Keratinocyte (primary cell): ENCODE measurements at regions not wholly inside any gene's neighbourhood (a gene's known extent, or its start where the extent isn't known, plus 50 kb on each side); places are given as distances from the start of the nearest gene placed in this dataset.

Experiments
- DNase-seq: peaks from one replicate; pipeline ENCODE4 v3.0.0-alpha.2; 2011; ENCODE audit warnings: low read depth, missing footprints, low spot score
- FAIRE-seq: peaks from 2 replicates; lab custom pipeline; 2011; peaks lifted over from hg19 to GRCh38; lab: Jason Lieb, UNC
- H2AFZ ChIP-seq: 2 replicates; pipeline ENCODE4 v1.6.0; 2012; ENCODE audit warnings: low read length, control low read depth, inconsistent platforms; ENCODE audit not compliant: control insufficient read depth
- H3K27ac ChIP-seq: 2 replicates; pipeline ENCODE4 v1.5.1; 2011; ENCODE audit warnings: low read length; ENCODE audit not compliant: control insufficient read depth, insufficient read depth
- H3K27me3 ChIP-seq: 3 replicates; pipeline ENCODE4 v1.6.0; 2011; ENCODE audit warnings: low read length; ENCODE audit not compliant: control insufficient read depth, insufficient read depth; ENCODE audit errors: extremely low read depth
- H3K36me3 ChIP-seq, 2 experiments: 2 replicates in 1 of 2; 3 replicates in 1 of 2; pipeline ENCODE4 v1.5.1; 2011; ENCODE audit warnings: low read length in 2 of 2, mild to moderate bottlenecking in 1 of 2; ENCODE audit not compliant: control insufficient read depth in 2 of 2, insufficient read depth in 2 of 2; ENCODE audit errors: extremely low read depth in 1 of 2
- H3K4me1 ChIP-seq: 3 replicates; pipeline ENCODE4 v1.5.1; 2011; ENCODE audit warnings: low read length; ENCODE audit not compliant: control insufficient read depth, insufficient read depth; ENCODE audit errors: extremely low read depth
- H3K4me2 ChIP-seq: 3 replicates; pipeline ENCODE4 v1.6.0; 2011; ENCODE audit warnings: low read depth, low read length; ENCODE audit not compliant: control insufficient read depth, insufficient read depth; ENCODE audit errors: extremely low read depth
- H3K4me3 ChIP-seq, 3 experiments: fragments of 200-600 bp in 1 of 3; sonication (generic) in 1 of 3; 2 replicates in 2 of 3; 3 replicates in 1 of 3; pipeline ENCODE4 v1.5.1; 2011 to 2016; ENCODE audit warnings: low read length in 3 of 3, mild to moderate bottlenecking in 3 of 3, control low read depth in 2 of 3, inconsistent platforms in 1 of 3, low read depth in 1 of 3, mixed read lengths in 1 of 3, mixed run types in 1 of 3, moderate library complexity in 1 of 3; ENCODE audit not compliant: control insufficient read depth in 2 of 3, insufficient read depth in 2 of 3; ENCODE audit errors: extremely low read depth in 1 of 3
- H3K79me2 ChIP-seq: 2 replicates; pipeline ENCODE4 v1.6.0; 2012; ENCODE audit warnings: low read length; ENCODE audit not compliant: control insufficient read depth, insufficient read depth
- H3K9ac ChIP-seq: 3 replicates; pipeline ENCODE4 v1.6.0; 2011; ENCODE audit warnings: low read length; ENCODE audit not compliant: control insufficient read depth, insufficient read depth; ENCODE audit errors: extremely low read depth
- H3K9me1 ChIP-seq: 3 replicates; pipeline ENCODE4 v1.6.0; 2011; ENCODE audit warnings: low read length; ENCODE audit not compliant: control insufficient read depth, insufficient read depth; ENCODE audit errors: extremely low read depth
- H3K9me3 ChIP-seq: 2 replicates; pipeline ENCODE4 v1.5.1; 2012; ENCODE audit warnings: low read depth, low read length; ENCODE audit not compliant: control insufficient read depth
- H4K20me1 ChIP-seq: 3 replicates; pipeline ENCODE4 v1.6.0; 2011; ENCODE audit warnings: low read length; ENCODE audit not compliant: control insufficient read depth, insufficient read depth; ENCODE audit errors: extremely low read depth
- EZH2 ChIP-seq: IDR thresholded peaks from one replicate; pipeline ENCODE4 v1.6.1; 2012; ENCODE audit warnings: inconsistent platforms, mild to moderate bottlenecking, low read length, moderate library complexity
- dilution Hi-C: fragments of 300-500 bp; cut with MboI; formaldehyde crosslinking; loops from one replicate; pipeline ENCODE4 v1.7.0; 2020; ENCODE audit warnings: low sequenced_read_pairs; ENCODE audit not compliant: extremely low pct_ligation_motif_present
- TF ChIP-seq, protein P1 (sequence below), 3 experiments: IDR thresholded peaks in 1 of 3; conservative IDR thresholded peaks in 1 of 3; optimal IDR thresholded peaks in 1 of 3; 2 replicates in 2 of 3; 3 replicates in 1 of 3; pipeline versions ENCODE3 to v1.5.1; 2011; ENCODE audit warnings: low read length in 3 of 3, mild to moderate bottlenecking in 3 of 3, moderate library complexity in 2 of 3, control low read depth in 1 of 3, inconsistent platforms in 1 of 3; ENCODE audit not compliant: insufficient read depth in 2 of 3; ENCODE audit errors: extremely low read depth in 1 of 3

DNA sequence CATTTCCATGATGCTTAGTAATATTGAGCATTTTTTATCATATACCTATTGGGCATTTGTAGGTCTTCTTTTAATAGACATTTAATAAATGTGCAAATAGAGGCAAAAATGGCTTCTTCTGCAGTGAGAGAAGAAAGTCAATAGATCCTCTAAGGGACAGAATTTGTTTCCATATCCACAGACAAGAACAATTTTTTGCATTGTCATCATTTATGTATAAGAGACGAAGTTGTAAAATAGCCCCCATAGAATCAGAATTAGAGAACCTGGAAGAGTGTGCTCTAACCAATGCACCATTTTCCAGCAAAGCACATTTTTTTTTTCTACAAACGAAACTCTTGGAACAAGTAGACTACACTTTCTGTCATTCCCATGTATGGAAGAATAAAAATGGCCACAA lies 365.1 kb upstream of the PDE3A start:
- DNase-seq (no peak), FAIRE-seq (no peak)
- no peaks in the 10 kb centered on the region for H3K79me2 ChIP-seq
- no peaks in the 10 kb centered on the region for H3K36me3 ChIP-seq
- no peak for TF ChIP-seq EZH2
- TF ChIP-seq, protein P1, sequence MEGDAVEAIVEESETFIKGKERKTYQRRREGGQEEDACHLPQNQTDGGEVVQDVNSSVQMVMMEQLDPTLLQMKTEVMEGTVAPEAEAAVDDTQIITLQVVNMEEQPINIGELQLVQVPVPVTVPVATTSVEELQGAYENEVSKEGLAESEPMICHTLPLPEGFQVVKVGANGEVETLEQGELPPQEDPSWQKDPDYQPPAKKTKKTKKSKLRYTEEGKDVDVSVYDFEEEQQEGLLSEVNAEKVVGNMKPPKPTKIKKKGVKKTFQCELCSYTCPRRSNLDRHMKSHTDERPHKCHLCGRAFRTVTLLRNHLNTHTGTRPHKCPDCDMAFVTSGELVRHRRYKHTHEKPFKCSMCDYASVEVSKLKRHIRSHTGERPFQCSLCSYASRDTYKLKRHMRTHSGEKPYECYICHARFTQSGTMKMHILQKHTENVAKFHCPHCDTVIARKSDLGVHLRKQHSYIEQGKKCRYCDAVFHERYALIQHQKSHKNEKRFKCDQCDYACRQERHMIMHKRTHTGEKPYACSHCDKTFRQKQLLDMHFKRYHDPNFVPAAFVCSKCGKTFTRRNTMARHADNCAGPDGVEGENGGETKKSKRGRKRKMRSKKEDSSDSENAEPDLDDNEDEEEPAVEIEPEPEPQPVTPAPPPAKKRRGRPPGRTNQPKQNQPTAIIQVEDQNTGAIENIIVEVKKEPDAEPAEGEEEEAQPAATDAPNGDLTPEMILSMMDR (optimal IDR thresholded peaks at IDR 0.05 in 1 of 3, IDR thresholded peaks at IDR 0.05 in 1 of 3, conservative IDR thresholded peaks at IDR 0.05 in 1 of 3; ENCODE audit: extremely low read depth in 1 of 3, insufficient read depth in 2 of 3, low read length in 3 of 3): no peak
- H3K4me2 ChIP-seq: no peak overlapping the region
- no peak overlapping the region for H2AFZ ChIP-seq
- no peaks in the 10 kb centered on the region for H4K20me1 ChIP-seq
- H3K9ac ChIP-seq: no peak overlapping the region
- no peaks in the 10 kb centered on the region for H3K9me3 ChIP-seq
- dilution Hi-C loops: no loop called here
- no peaks in the 10 kb centered on the region for H3K27me3 ChIP-seq
- H3K4me3 ChIP-seq: no peak overlapping the region
- no peak overlapping the region for H3K27ac ChIP-seq
- H3K4me1 ChIP-seq: no peaks in the 10 kb centered on the region
- no peaks in the 10 kb centered on the region for H3K9me1 ChIP-seq

DNA sequence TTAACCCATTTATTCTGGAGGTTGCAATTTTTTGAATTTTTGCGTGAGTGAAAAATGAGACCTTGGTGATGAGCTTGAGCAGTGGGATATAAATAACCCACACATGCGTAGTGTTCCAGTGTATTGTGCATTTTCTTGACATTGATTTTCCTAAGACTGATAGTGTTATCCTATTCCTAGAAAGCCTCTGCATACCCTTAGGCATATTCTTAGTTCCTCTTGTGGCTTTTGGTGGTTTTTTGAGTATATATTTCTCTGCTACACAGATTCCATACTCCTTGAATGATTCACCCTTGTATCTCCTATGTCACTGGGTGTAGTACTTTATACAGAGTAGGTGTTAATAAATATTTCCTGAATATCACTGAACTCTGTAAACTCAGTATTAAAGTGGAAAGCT lies 363.4 kb upstream of the PDE3A start:
- Histone ChIP-seq H3K9ac (no peak overlapping the region), H3K4me3 (no peak overlapping the region), H3K9me3 (no peaks in the 10 kb centered on the region), H3K27ac (no peak overlapping the region), H3K79me2 (no peaks in the 10 kb centered on the region), H3K27me3 (no peaks in the 10 kb centered on the region), H4K20me1 (no peaks in the 10 kb centered on the region), H3K4me1 (no peaks in the 10 kb centered on the region), H3K4me2 (no peak overlapping the region), H3K36me3 (no peaks in the 10 kb centered on the region), H3K9me1 (no peaks in the 10 kb centered on the region), H2AFZ (no peak overlapping the region)
- FAIRE-seq: no peak
- no peak for TF ChIP-seq EZH2
- TF ChIP-seq, protein P1 (optimal IDR thresholded peaks at IDR 0.05 in 1 of 3, IDR thresholded peaks at IDR 0.05 in 1 of 3, conservative IDR thresholded peaks at IDR 0.05 in 1 of 3; ENCODE audit: extremely low read depth in 1 of 3, insufficient read depth in 2 of 3, low read length in 3 of 3): no peak
- no peak for DNase-seq
- dilution Hi-C loops: no loop called here
